K562 (cell line): ENCODE measurements at regions not wholly inside any gene's neighbourhood (a gene's known extent, or its start where the extent isn't known, plus 50 kb on each side); places are given as distances from the start of the nearest gene placed in this dataset.
"Not testable (repeated sequence)": the region's sequence is repeated elsewhere in the genome, so short reads cannot be mapped to it uniquely, and the experiment has no call there.

Experiments
- ATAC-seq: fragments of 200-7000 bp; cut with Tn5 transposase; 3 replicates; pipeline ENCODE4 v1.9.1; 2020; ENCODE audit warnings: moderate library complexity
- BruUV-seq: library from RNA; stranded (reverse); fragments of 400-500 nt; replicated peaks from 2 replicates; lab custom pipeline; 2021; lab: Mats Ljungman, UMichigan
- CTCF ChIA-PET: fragments of 300-600 bp; formaldehyde crosslinking; extraction: SDS; loops from one replicate; lab custom pipeline; 2021; ENCODE audit warnings: low intra/inter-chr PET ratio; lab: Yijun Ruan, JAX
- POLR2A ChIA-PET: fragments of 300-600, 350-650 bp; sonication (Branson Sonifier 250); formaldehyde crosslinking; extraction: SDS; loops from one replicate; lab custom pipeline; 2021; ENCODE audit warnings: antibody characterized with exemption, inconsistent platforms; lab: Yijun Ruan, JAX
- DNase-seq, 4 experiments: peaks; one replicate each; pipeline versions ENCODE4 v3.0.0 to v3.0.0-alpha.2; 2011 to 2018; ENCODE audit warnings: low spot score in 3 of 4, mixed read lengths in 3 of 4; ENCODE audit errors: extremely low read depth in 1 of 4
- FAIRE-seq: peaks from 2 replicates; lab custom pipeline; 2011; peaks lifted over from hg19 to GRCh38; lab: Jason Lieb, UNC
- H2AFZ ChIP-seq: 2 replicates; pipeline ENCODE4 v1.6.0; 2011; ENCODE audit warnings: low read depth, low read length, control low read depth, inconsistent platforms
- H3K27ac ChIP-seq: fragments of 200-600 bp; 3 replicates; pipeline ENCODE4 v1.8.0; 2011; ENCODE audit warnings: low read depth, mild to moderate bottlenecking, control low read depth, inconsistent platforms, low read length, moderate library complexity, mixed read lengths; ENCODE audit errors: extremely low read depth
- H3K27me3 ChIP-seq, 2 experiments: fragments of 300-600 bp in 1 of 2; 2 replicates in 1 of 2; 3 replicates in 1 of 2; pipeline versions ENCODE4 v1.6.0 to v1.8.0; 2011; ENCODE audit warnings: inconsistent platforms in 2 of 2, low read length in 2 of 2, mild to moderate bottlenecking in 1 of 2, mixed read lengths in 1 of 2, moderate library complexity in 1 of 2; ENCODE audit not compliant: control insufficient read depth in 2 of 2, insufficient read depth in 2 of 2
- H3K36me3 ChIP-seq: fragments of 300-600 bp; 3 replicates; pipeline ENCODE4 v1.8.0; 2011; ENCODE audit warnings: mild to moderate bottlenecking, low read length, inconsistent platforms; ENCODE audit not compliant: control insufficient read depth, insufficient read depth
- H3K4me1 ChIP-seq, 2 experiments: fragments of 200-600 bp in 1 of 2; replicated peaks in 1 of 2; 2 replicates in 1 of 2; 3 replicates in 1 of 2; pipeline versions ENCODE4 v1.5.1 to v1.8.0; 2011; ENCODE audit warnings: inconsistent platforms in 2 of 2, low read length in 2 of 2, mild to moderate bottlenecking in 1 of 2, mixed read lengths in 1 of 2, moderate library complexity in 1 of 2; ENCODE audit not compliant: control insufficient read depth in 2 of 2, insufficient read depth in 2 of 2
- H3K4me2 ChIP-seq: 2 replicates; pipeline ENCODE4 v1.6.1; 2011; ENCODE audit warnings: low read length, control low read depth, inconsistent platforms, mixed read lengths; ENCODE audit not compliant: insufficient read depth
- H3K4me3 ChIP-seq: fragments of 200-600 bp; sonication (generic), shearing (Covaris generic); 2 replicates; pipeline ENCODE4 v1.5.1; 2016; ENCODE audit warnings: control low read depth, inconsistent platforms
- H3K79me2 ChIP-seq: fragments of 200-600 bp; 3 replicates; pipeline ENCODE4 v1.8.0; 2011; ENCODE audit warnings: low read length, inconsistent platforms; ENCODE audit not compliant: control insufficient read depth, insufficient read depth
- H3K9ac ChIP-seq, 2 experiments: 2 replicates each; pipeline versions ENCODE4 v1.6.0 to v1.6.1; 2011; ENCODE audit warnings: low read depth in 2 of 2, low read length in 2 of 2, control low read depth in 1 of 2, inconsistent platforms in 1 of 2, mild to moderate bottlenecking in 1 of 2, mixed read lengths in 1 of 2; ENCODE audit not compliant: insufficient read depth in 1 of 2
- H3K9me1 ChIP-seq: one replicate; pipeline ENCODE4 v1.6.0; 2011; ENCODE audit warnings: inconsistent platforms, mild to moderate bottlenecking, low read length, moderate library complexity; ENCODE audit not compliant: control insufficient read depth, insufficient read depth
- H3K9me3 ChIP-seq: replicated peaks from 2 replicates; pipeline ENCODE4 v1.5.1; 2011; ENCODE audit warnings: low read depth, low read length, inconsistent platforms; ENCODE audit not compliant: control insufficient read depth, insufficient read depth
- H4K20me1 ChIP-seq: replicated peaks from 2 replicates; pipeline ENCODE4 v1.6.1; 2011; ENCODE audit warnings: low read length, inconsistent platforms, mixed read lengths; ENCODE audit not compliant: control insufficient read depth, insufficient read depth
- HBP1 ChIP-seq: fragments of 450-650 bp; formaldehyde crosslinking; IDR thresholded peaks from 2 replicates; pipeline ENCODE4 v1.4.0; 2022; ENCODE audit warnings: missing genetic modification characterization
- HDAC6 ChIP-seq: IDR thresholded peaks from 2 replicates; pipeline ENCODE4 v1.6.1; 2012; ENCODE audit warnings: low read depth, mild to moderate bottlenecking, control low read depth, inconsistent platforms, low read length, moderate library complexity
- MAFF ChIP-seq: IDR thresholded peaks from 2 replicates; pipeline ENCODE4 v1.6.1; 2012; ENCODE audit warnings: low read length, improper control_type of control experiment
- MAFK ChIP-seq: IDR thresholded peaks from 2 replicates; pipeline ENCODE4 v1.6.1; 2011; ENCODE audit warnings: low read length, improper control_type of control experiment
- MED1 ChIP-seq: sonication (generic); formaldehyde crosslinking; IDR thresholded peaks from 2 replicates; pipeline ENCODE4 v1.8.1; 2023; ENCODE audit warnings: missing genetic modification reagents, borderline replicate concordance
- ZNF316 ChIP-seq: fragments of 450-650 bp; IDR thresholded peaks from 2 replicates; pipeline ENCODE4 v1.6.1; 2016
- WGBS: fragments of 100-300 bp; shearing (Covaris generic); methylation state at CpG from one replicate; pipeline ENCODE4 v1.1.6; 2016; ENCODE audit warnings: low coverage, mixed read lengths; ENCODE audit not compliant: insufficient coverage; ENCODE audit errors: missing lambda C conversion rate; 5-methylcytosine and 5-hydroxymethylcytosine counted together
- in situ Hi-C: fragments of 300-500 bp; cut with MboI; formaldehyde crosslinking; loops from 4 replicates; pipeline ENCODE4 v1.15.0; 2018; ENCODE audit warnings: inconsistent platforms, mixed read lengths
- intact Hi-C: fragments of 100-400 bp; cut with micrococcal nuclease; formaldehyde crosslinking; loops from 2 replicates; pipeline ENCODE4 v1.14.2; 2022

GRCh38 chr5:42109006-42109572 is 184.0 kb downstream of the FBXO4 start (continued):
- no peak for TF ChIP-seq HBP1 (CRISPR knock-in tag)
- no peak for TF ChIP-seq HDAC6

DNA sequence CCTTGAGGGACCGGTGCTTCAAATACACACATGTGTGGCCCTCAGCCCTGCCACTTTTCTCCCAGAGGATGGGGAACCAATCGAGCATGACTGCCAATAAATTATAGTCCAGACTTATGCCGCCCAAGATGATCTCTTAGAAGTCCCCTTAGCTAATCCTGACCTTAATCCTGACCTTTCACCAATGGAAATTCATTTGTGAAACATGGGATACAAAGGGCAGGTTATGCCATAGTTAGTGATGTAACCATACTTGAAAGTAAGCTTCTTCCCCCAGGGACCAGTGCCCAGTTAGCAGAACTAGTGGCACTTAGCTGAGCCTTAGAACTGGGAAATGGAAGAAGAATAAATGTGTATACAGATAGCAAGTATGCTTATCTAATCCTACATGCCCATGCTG is 190.6 kb downstream of the FBXO4 start:
- H3K4me2 ChIP-seq, FAIRE-seq, H3K9me1 ChIP-seq, BruUV-seq, H3K4me1 ChIP-seq, DNase-seq, CTCF ChIA-PET, H3K27ac ChIP-seq, ATAC-seq, H2AFZ ChIP-seq, H3K4me3 ChIP-seq, H3K9me3 ChIP-seq, H3K9ac ChIP-seq, H3K27me3 ChIP-seq, H4K20me1 ChIP-seq, H3K79me2 ChIP-seq, in situ Hi-C loops, H3K36me3 ChIP-seq, intact Hi-C loops, POLR2A ChIA-PET: not testable (repeated sequence)
- whole genome bisulfite sequencing = 0% methylated on average over 3 of the region's 3 CpGs

DNA sequence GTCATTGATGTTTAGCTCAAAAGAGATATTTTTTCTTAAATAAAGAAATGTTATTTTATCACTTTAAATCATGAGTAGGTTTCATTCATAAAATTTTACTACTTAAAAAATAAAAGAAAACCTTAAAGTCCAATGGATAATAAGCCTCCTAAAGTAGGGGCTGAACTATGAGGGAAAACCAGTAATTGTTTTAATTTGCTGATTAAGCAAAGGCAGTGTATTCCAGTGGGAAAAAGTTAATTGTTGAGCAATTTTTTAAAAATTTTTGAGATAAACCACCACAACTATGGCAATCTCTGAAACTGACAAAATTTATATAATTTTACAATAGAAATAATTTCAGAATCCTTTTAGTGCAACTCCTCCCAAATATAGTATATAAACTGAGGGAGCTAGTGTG is 195.0 kb downstream of the FBXO4 start:
- no peak for DNase-seq
- Histone ChIP-seq H3K4me2 (no peak overlapping the region), H3K4me3 (no peak overlapping the region), H3K9me1 (no peaks in the 10 kb centered on the region), H3K9me3 (no peaks in the 10 kb centered on the region), H3K27me3 (no peaks in the 10 kb centered on the region), H3K79me2 (no peaks in the 10 kb centered on the region), H4K20me1 (no peaks in the 10 kb centered on the region), H2AFZ (no peak overlapping the region), H3K27ac (no peak overlapping the region), H3K9ac (no peak overlapping the region), H3K4me1 (no peaks in the 10 kb centered on the region)
- CTCF ChIA-PET = no interaction called here
- intact Hi-C loops = no loop called here
- no peak for ATAC-seq
- no peak for FAIRE-seq
- in situ Hi-C loops = no loop called here
- no TSS peak for BruUV-seq
- POLR2A ChIA-PET = no interaction called here
- TF ChIP-seq ZNF316 = peak; percentile 20; the same call in 1 of the 2 replicates
- peak; percentile 25; the same call in 1 of the 2 replicates for TF ChIP-seq MAFF
- TF ChIP-seq MAFK = peak; percentile 51; the same call in 1 of the 2 replicates
- TF ChIP-seq MED1 (CRISPR knock-in tag) = no peak
- TF ChIP-seq, all 486 proteins: peak for 3
- H3K36me3 ChIP-seq = no peaks in the 10 kb centered on the region
